Muscle layer of duodenum (tissue), 2 donors: ENCODE measurements at regions not wholly inside any gene's neighbourhood (a gene's known extent, or its start where the extent isn't known, plus 50 kb on each side); places are given as distances from the start of the nearest gene placed in this dataset.

ENCODE experiments used
- H3K27ac ChIP-seq: one replicate; pipeline ENCODE4 v1.7.0; 2013; ENCODE audit warnings: mild to moderate bottlenecking, low read length
- H3K27me3 ChIP-seq: one replicate; pipeline ENCODE4 v1.7.0; 2013; ENCODE audit warnings: low read depth, mild to moderate bottlenecking, control low read depth, low read length
- H3K36me3 ChIP-seq, 2 donors: one replicate each; pipeline ENCODE4 v1.7.0; 2013; ENCODE audit warnings: low read length in 2 of 2, control low read depth in 1 of 2, mild to moderate bottlenecking in 1 of 2; ENCODE audit not compliant: insufficient read depth in 2 of 2, control insufficient read depth in 1 of 2
- H3K4me1 ChIP-seq, 2 donors: one replicate each; pipeline ENCODE4 v1.7.0; 2013; ENCODE audit warnings: low read length in 2 of 2, mild to moderate bottlenecking in 2 of 2, control low read depth in 1 of 2, moderate library complexity in 1 of 2; ENCODE audit not compliant: insufficient read depth in 2 of 2, control insufficient read depth in 1 of 2
- H3K4me3 ChIP-seq, 2 donors: one replicate each; pipeline ENCODE4 v1.7.0; 2013; ENCODE audit warnings: low read length in 2 of 2, low read depth in 1 of 2, mild to moderate bottlenecking in 1 of 2
- H3K9me3 ChIP-seq, 2 donors: one replicate each; pipeline ENCODE4 v1.7.0; 2013; ENCODE audit warnings: low read length in 2 of 2, control low read depth in 1 of 2, mild to moderate bottlenecking in 1 of 2; ENCODE audit not compliant: control insufficient read depth in 1 of 2
- donor health status: healthy.

GRCh38 chr13:80437231-80437630, 96.3 kb upstream of the SPRY2 start:
- no peaks in the 10 kb centered on the region for H3K4me1 ChIP-seq
- no peaks in the 10 kb centered on the region for H3K36me3 ChIP-seq
- H3K4me3 ChIP-seq = no peak overlapping the region
- H3K9me3 ChIP-seq = no peaks in the 10 kb centered on the region
- H3K27ac ChIP-seq = no peak overlapping the region
- H3K27me3 ChIP-seq = no peaks in the 10 kb centered on the region

GRCh38 chr13:80436571-80437169, 95.7 kb upstream of the SPRY2 start:
- no peak overlapping the region for H3K27ac ChIP-seq
- H3K27me3 ChIP-seq = no peaks in the 10 kb centered on the region
- no peak overlapping the region for H3K4me3 ChIP-seq

GRCh38 chr13:80430561-80430960, 89.6 kb upstream of the SPRY2 start:
- H3K4me1 ChIP-seq = no peaks in the 10 kb centered on the region
- no peaks in the 10 kb centered on the region for H3K9me3 ChIP-seq

More at GRCh38 chr13:80436571-80437169, 95.7 kb upstream of the SPRY2 start:
- no peaks in the 10 kb centered on the region for H3K36me3 ChIP-seq
- H3K9me3 ChIP-seq = no peaks in the 10 kb centered on the region
- H3K4me1 ChIP-seq = no peaks in the 10 kb centered on the region

GRCh38 chr13:80428349-80429096, 87.6 kb upstream of the SPRY2 start:
- H3K4me1 ChIP-seq = no peaks in the 10 kb centered on the region
- no peak overlapping the region for H3K4me3 ChIP-seq
- peaks cover 0 to 5% of the 10 kb centered on the region in 2 donors for H3K9me3 ChIP-seq
- H3K27ac ChIP-seq = no peak overlapping the region
- H3K36me3 ChIP-seq = no peaks in the 10 kb centered on the region
- no peaks in the 10 kb centered on the region for H3K27me3 ChIP-seq

More at GRCh38 chr13:80430561-80430960, 89.6 kb upstream of the SPRY2 start:
- no peaks in the 10 kb centered on the region for H3K36me3 ChIP-seq
- H3K27me3 ChIP-seq = no peaks in the 10 kb centered on the region
- no peak overlapping the region for H3K4me3 ChIP-seq
- no peak overlapping the region for H3K27ac ChIP-seq

GRCh38 chr13:80419416-80419815, 78.5 kb upstream of the SPRY2 start:
- no peak overlapping the region for H3K27ac ChIP-seq
- H3K36me3 ChIP-seq = no peaks in the 10 kb centered on the region
- no peak overlapping the region for H3K4me3 ChIP-seq
- no peaks in the 10 kb centered on the region for H3K4me1 ChIP-seq
- H3K27me3 ChIP-seq = no peaks in the 10 kb centered on the region
- peaks cover 0 to 5% of the 10 kb centered on the region in 2 donors for H3K9me3 ChIP-seq

GRCh38 chr13:80413611-80414010, 72.7 kb upstream of the SPRY2 start:
- H3K27ac ChIP-seq = no peak overlapping the region
- H3K27me3 ChIP-seq = no peaks in the 10 kb centered on the region
- no peak overlapping the region for H3K4me3 ChIP-seq
- no peaks in the 10 kb centered on the region for H3K9me3 ChIP-seq
- H3K36me3 ChIP-seq = no peaks in the 10 kb centered on the region
- no peaks in the 10 kb centered on the region for H3K4me1 ChIP-seq

GRCh38 chr13:80408270-80408669, 67.3 kb upstream of the SPRY2 start:
- peaks cover 0 to 12% of the 10 kb centered on the region in 2 donors for H3K9me3 ChIP-seq
- H3K27me3 ChIP-seq = no peaks in the 10 kb centered on the region
- no peaks in the 10 kb centered on the region for H3K4me1 ChIP-seq
- H3K4me3 ChIP-seq = no peak overlapping the region
- H3K36me3 ChIP-seq = no peaks in the 10 kb centered on the region
- no peak overlapping the region for H3K27ac ChIP-seq

- Histone ChIP-seq H3K36me3 (no peaks in the 10 kb centered on the region), H3K27ac (no peak overlapping the region), H3K27me3 (no peaks in the 10 kb centered on the region)
Observed at GRCh38 chr13:80400865-80401426, 60.0 kb upstream of the SPRY2 start.

GRCh38 chr13:80400164-80400864, 59.4 kb upstream of the SPRY2 start:
- Histone ChIP-seq H3K9me3 (peaks cover 0 to 12% of the 10 kb centered on the region in 2 donors), H3K27ac (no peak overlapping the region), H3K27me3 (no peaks in the 10 kb centered on the region), H3K36me3 (no peaks in the 10 kb centered on the region), H3K4me1 (no peaks in the 10 kb centered on the region), H3K4me3 (no peak overlapping the region)

More at GRCh38 chr13:80400865-80401426, 60.0 kb upstream of the SPRY2 start:
- H3K4me1 ChIP-seq = no peaks in the 10 kb centered on the region
- no peak overlapping the region for H3K4me3 ChIP-seq
- H3K9me3 ChIP-seq = peaks cover 0 to 12% of the 10 kb centered on the region in 2 donors

GRCh38 chr13:80399340-80400163, 58.6 kb upstream of the SPRY2 start:
- no peaks in the 10 kb centered on the region for H3K36me3 ChIP-seq
- no peak overlapping the region for H3K27ac ChIP-seq
- H3K9me3 ChIP-seq = peaks cover 0 to 5% of the 10 kb centered on the region in 2 donors
- no peaks in the 10 kb centered on the region for H3K4me1 ChIP-seq
- no peak overlapping the region for H3K4me3 ChIP-seq
- H3K27me3 ChIP-seq = no peaks in the 10 kb centered on the region
